ENCODE measurements at regions not wholly inside any gene's neighbourhood (a gene's known extent, or its start where the extent isn't known, plus 50 kb on each side); places are given as distances from the start of the nearest gene placed in this dataset.
A peak's percentile ranks its signal among the peaks of the same experiment; 100 is the strongest.

DNA sequence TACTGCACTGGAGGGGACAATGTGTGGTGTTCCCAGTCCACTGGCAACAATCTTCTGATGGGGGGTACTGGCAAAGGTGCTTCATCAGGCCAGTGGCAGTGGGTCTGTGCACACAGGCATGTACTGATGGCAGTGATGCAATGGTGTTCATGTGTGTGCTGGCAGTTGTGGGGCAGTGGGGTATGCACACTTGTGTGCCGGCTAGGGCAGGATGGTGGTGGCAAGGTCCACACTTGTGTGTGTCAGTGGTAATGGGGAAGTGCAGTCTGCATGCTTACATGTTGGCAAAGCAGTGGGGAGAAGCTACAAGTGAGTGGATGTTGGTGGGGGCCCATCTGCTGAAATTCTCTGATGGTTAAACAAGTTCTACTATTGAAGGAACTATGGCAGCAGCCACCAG lies 504.6 kb upstream of the ZNF462 start:
- no peak for DNase-seq
- H3K9me3 Mint-ChIP-seq = peaks cover 0 to 29% (median 2%) of the 10 kb centered on the region in 6 donors

DNA sequence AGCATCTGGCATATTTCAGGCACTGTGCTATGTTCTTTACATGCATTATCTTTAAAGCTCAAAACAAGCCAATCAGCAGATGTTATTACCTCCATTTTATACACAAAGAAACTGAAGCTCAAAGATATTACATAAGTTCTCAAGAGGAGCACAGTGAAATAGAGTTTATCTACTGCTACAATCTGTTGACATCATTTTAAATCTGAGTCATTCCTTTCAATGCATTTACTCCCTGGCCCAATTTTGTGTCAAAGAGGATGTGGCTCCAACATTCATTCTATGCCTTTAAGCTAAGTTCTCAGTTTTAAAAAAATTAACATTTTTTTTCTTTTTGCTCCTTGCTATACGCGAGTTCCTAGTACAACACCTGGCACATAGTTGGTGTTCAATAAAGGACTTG lies 486.3 kb upstream of the ZNF462 start:
- no peaks in the 10 kb centered on the region for H3K4me1 Mint-ChIP-seq
- peaks cover 3 to 12% (median 6%) of the 10 kb centered on the region in 6 donors for H3K9me3 Mint-ChIP-seq
- no peak overlapping the region for H3K4me3 Mint-ChIP-seq
- H3K36me3 Mint-ChIP-seq = peaks cover 0 to 19% (median 8%) of the 10 kb centered on the region in 3 donors
- peaks cover 0 to 4% (median 0%) of the 10 kb centered on the region in 3 donors for H3K27me3 Mint-ChIP-seq (ENCODE audit: low read depth in 3 of 3)
- H3K27ac Mint-ChIP-seq = no peak overlapping the region
- no peak for DNase-seq

More for the DNA sequence above, 504.6 kb upstream of the ZNF462 start:
- no peak overlapping the region for H3K4me3 Mint-ChIP-seq
- peaks cover 40 to 54% of the 10 kb centered on the region in 2 donors for H3K4me1 Mint-ChIP-seq
- peaks cover 4 to 25% (median 14%) of the 10 kb centered on the region in 3 donors for H3K36me3 Mint-ChIP-seq
- H3K27ac Mint-ChIP-seq = no peak overlapping the region
- H3K27me3 Mint-ChIP-seq (ENCODE audit: low read depth in 3 of 3) = peaks cover 0 to 4% (median 0%) of the 10 kb centered on the region in 3 donors

DNA sequence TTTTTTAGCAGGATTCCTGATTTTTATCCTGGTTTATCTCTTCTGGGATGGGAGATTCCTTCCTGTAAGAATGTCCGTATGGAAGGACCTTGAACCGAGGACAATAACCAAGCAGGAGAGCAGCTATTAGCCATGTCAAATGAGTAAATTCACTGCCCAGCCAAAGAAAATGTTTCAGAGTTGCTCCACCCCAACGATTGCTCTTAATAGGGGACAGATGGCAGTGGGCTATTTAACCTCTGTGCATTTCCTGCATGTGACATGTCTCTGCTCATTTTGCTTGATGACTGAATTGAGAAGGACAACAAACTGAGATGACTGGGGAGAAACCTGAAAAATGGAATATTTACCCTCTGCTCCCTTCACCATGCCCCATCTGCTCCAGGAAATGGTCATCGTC lies 479.9 kb upstream of the ZNF462 start:
- Mint-ChIP-seq H3K36me3 (peaks cover 5 to 13% (median 10%) of the 10 kb centered on the region in 3 donors), H3K4me1 (no peaks in the 10 kb centered on the region), H3K9me3 (no peaks in the 10 kb centered on the region), H3K27me3 (ENCODE audit: low read depth in 3 of 3) (peaks cover 0 to 2% (median 0%) of the 10 kb centered on the region in 3 donors), H3K4me3 (no peak overlapping the region), H3K27ac (no peak overlapping the region)
- DNase-seq = no peak

DNA sequence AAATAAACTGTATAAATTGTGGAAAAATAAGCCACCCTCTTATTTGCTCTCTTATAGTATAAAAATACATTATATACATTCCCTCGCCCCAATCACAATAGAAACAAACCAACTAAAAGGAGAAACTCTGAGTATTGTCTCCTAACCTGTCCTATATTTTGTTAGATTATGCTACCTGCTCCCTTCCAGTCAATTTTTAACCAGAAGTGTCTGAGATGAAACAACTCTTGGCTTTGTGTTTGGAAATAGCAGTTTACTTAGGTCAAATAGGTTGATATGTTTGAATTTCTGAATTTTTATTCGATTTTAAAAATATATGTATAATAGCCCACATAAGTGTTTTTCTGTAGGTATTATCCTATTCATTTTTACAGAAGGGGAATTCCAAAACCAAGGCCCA lies 475.0 kb upstream of the ZNF462 start:
- no peak overlapping the region for H3K4me3 Mint-ChIP-seq
- H3K9me3 Mint-ChIP-seq = no peaks in the 10 kb centered on the region
- DNase-seq = no peak
- peaks cover 4 to 5% (median 4%) of the 10 kb centered on the region in 3 donors for H3K36me3 Mint-ChIP-seq
- no peaks in the 10 kb centered on the region for H3K4me1 Mint-ChIP-seq
- H3K27me3 Mint-ChIP-seq (ENCODE audit: low read depth in 3 of 3) = no peaks in the 10 kb centered on the region
- H3K27ac Mint-ChIP-seq = no peak overlapping the region

GRCh38 chr9:106393226-106393625 lies 469.7 kb upstream of the ZNF462 start:
- DNase-seq = no peak
- Mint-ChIP-seq H3K36me3 (peaks cover 0 to 3% (median 0%) of the 10 kb centered on the region in 3 donors), H3K27me3 (ENCODE audit: low read depth in 3 of 3) (no peaks in the 10 kb centered on the region), H3K27ac (no peak overlapping the region), H3K9me3 (peaks cover 0 to 4% (median 0%) of the 10 kb centered on the region in 6 donors), H3K4me3 (no peak overlapping the region), H3K4me1 (peaks cover 0 to 3% of the 10 kb centered on the region in 2 donors)

GRCh38 chr9:106400170-106400569 lies 462.8 kb upstream of the ZNF462 start:
- DNase-seq = no peak
- Mint-ChIP-seq H3K4me3 (no peak overlapping the region), H3K9me3 (peaks cover 0 to 1% (median 0%) of the 10 kb centered on the region in 6 donors), H3K27me3 (ENCODE audit: low read depth in 3 of 3) (no peaks in the 10 kb centered on the region), H3K36me3 (peaks cover 4 to 8% (median 5%) of the 10 kb centered on the region in 3 donors), H3K27ac (no peak overlapping the region), H3K4me1 (no peaks in the 10 kb centered on the region)

DNA sequence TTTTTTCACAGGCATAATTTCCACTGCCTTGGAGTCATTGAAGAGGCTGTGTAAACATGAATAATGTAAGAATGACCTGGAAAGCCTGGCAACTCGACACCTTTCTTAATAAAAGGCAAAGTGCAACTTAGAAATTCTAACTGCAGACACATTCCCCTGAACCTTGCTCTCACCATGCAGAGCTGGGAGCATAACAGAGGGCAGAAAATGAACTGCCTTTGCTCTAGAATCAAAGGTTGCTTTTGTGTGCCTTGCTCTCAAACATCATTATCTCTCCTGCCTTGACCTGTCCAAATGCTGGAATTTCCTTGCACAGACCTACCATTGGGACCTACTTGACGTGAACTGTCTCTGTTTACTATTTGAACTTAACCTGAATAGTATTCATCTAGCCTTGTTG lies 462.0 kb upstream of the ZNF462 start:
- H3K9me3 Mint-ChIP-seq = peaks cover 0 to 1% (median 0%) of the 10 kb centered on the region in 6 donors
- DNase-seq = no peak
- H3K27me3 Mint-ChIP-seq (ENCODE audit: low read depth in 3 of 3) = no peaks in the 10 kb centered on the region
- peaks cover 4 to 8% (median 5%) of the 10 kb centered on the region in 3 donors for H3K36me3 Mint-ChIP-seq
- H3K4me3 Mint-ChIP-seq = no peak overlapping the region
- H3K4me1 Mint-ChIP-seq = no peaks in the 10 kb centered on the region
- no peak overlapping the region for H3K27ac Mint-ChIP-seq

DNA sequence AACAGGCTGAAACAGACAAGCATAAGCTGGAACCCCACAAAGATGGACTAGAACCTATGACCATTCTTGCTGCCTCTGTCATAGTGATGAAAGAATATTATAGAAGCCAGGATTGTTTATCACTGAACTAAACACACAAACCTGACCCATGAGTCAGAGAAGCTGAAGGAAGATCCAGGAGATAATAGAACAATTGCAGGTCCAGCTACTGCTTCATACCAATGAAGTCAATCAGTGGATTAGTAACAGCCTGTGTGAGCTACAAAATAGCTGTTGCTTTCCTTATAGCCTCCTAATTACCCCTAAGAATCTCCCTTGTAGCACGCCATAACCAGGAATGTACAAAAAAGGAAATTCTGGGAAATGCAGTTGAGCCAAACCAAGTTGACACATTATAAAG lies 459.9 kb upstream of the ZNF462 start:
- Mint-ChIP-seq H3K9me3 (peaks cover 0 to 1% (median 0%) of the 10 kb centered on the region in 6 donors), H3K27ac (no peak overlapping the region), H3K27me3 (ENCODE audit: low read depth in 3 of 3) (no peaks in the 10 kb centered on the region), H3K36me3 (peaks cover 4 to 8% (median 5%) of the 10 kb centered on the region in 3 donors), H3K4me3 (no peak overlapping the region), H3K4me1 (no peaks in the 10 kb centered on the region)
- DNase-seq = no peak

DNA sequence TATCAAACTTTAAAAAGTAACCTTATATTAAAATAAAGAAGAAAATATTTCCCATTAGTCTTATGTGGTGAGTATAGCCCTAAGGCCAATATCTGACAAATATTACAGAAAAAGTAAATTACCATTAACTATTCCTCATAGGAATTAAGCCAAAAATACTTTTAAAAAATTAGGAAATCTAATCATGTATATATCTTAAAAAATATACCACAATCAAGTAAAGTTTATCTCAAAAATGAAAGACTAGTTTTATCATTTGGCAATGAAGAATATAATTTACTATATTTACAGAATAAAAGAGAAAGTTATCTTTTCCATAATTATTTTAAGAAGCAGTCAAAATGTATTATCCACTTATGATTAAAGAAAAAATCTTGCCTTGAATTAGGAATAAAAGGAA lies 458.8 kb upstream of the ZNF462 start:
- Mint-ChIP-seq H3K27me3 (ENCODE audit: low read depth in 3 of 3) (no peaks in the 10 kb centered on the region), H3K36me3 (peaks cover 4 to 12% (median 8%) of the 10 kb centered on the region in 3 donors), H3K9me3 (peaks cover 0 to 3% (median 0%) of the 10 kb centered on the region in 6 donors), H3K27ac (no peak overlapping the region), H3K4me1 (no peaks in the 10 kb centered on the region), H3K4me3 (no peak overlapping the region)
- no peak for DNase-seq

GRCh38 chr9:106405871-106406435 lies 457.0 kb upstream of the ZNF462 start:
- Mint-ChIP-seq H3K4me3 (no peak overlapping the region), H3K9me3 (peaks cover 0 to 3% (median 0%) of the 10 kb centered on the region in 6 donors), H3K27ac (no peak overlapping the region), H3K27me3 (ENCODE audit: low read depth in 3 of 3) (no peaks in the 10 kb centered on the region), H3K36me3 (peaks cover 4 to 8% (median 8%) of the 10 kb centered on the region in 3 donors), H3K4me1 (no peaks in the 10 kb centered on the region)
- DNase-seq = no peak

- Mint-ChIP-seq H3K27me3 (ENCODE audit: low read depth in 3 of 3) (peaks cover 0 to 2% (median 0%) of the 10 kb centered on the region in 3 donors), H3K4me3 (no peak overlapping the region), H3K27ac (no peak overlapping the region)
Observed at GRCh38 chr9:106414042-106414441, 448.9 kb upstream of the ZNF462 start.

DNA sequence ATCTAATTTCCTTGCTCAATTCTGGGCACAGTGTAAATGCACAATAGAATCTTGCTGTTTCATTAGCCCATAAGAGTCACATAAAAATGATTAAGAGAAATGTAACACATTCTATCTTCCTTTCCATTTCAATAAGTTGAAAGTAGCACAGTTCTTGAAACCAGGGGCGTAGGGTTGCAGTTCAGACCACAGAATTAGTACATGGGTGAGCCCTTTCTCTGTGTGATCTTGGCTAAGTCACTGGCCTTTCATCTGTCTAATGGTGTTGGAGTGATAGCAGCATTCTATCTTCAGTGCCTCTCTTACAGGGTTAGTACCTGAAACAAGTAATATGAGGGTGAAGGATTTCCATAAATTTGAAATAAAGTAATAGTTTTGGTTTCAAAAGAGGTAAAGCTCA lies 445.3 kb upstream of the ZNF462 start:
- H3K9me3 Mint-ChIP-seq = no peaks in the 10 kb centered on the region
- H3K4me1 Mint-ChIP-seq = peaks cover 50 to 68% of the 10 kb centered on the region in 2 donors

More at GRCh38 chr9:106414042-106414441, 448.9 kb upstream of the ZNF462 start:
- no peak for DNase-seq
- peaks cover 18 to 31% of the 10 kb centered on the region in 2 donors for H3K4me1 Mint-ChIP-seq
- peaks cover 0 to 2% (median 0%) of the 10 kb centered on the region in 6 donors for H3K9me3 Mint-ChIP-seq
- no peaks in the 10 kb centered on the region for H3K36me3 Mint-ChIP-seq

DNA sequence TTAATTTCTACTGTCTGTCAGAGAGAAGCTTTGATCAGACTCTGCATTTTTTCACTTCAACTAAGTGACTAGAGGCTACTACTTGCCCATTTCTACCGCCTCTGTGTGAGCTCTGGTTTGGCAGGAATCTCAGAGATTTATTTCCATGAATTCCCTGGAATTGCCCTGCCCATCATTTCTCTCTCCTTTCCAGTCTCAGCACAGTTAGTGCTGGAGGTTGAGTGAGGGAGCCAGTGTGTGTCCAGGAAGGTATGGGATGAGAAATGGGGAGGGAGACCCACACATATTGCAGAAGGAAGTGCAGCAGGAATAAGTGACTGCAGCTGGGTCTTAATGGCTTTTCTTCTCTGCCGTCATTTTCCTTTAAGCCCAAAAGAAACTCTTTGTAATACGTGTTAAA lies 443.1 kb upstream of the ZNF462 start:
- Mint-ChIP-seq H3K36me3 (peaks cover 0 to 3% (median 0%) of the 10 kb centered on the region in 3 donors), H3K27me3 (ENCODE audit: low read depth in 3 of 3) (peaks cover 0 to 2% (median 0%) of the 10 kb centered on the region in 3 donors), H3K9me3 (no peaks in the 10 kb centered on the region), H3K4me3 (no peak overlapping the region), H3K4me1 (peaks cover 56 to 79% of the 10 kb centered on the region in 2 donors), H3K27ac (peak overlapping the region in 3 of 6 donors; percentile 7 to 37 (median 18))
- DNase-seq = no peak

More for the DNA sequence above, 445.3 kb upstream of the ZNF462 start:
- DNase-seq = no peak
- Mint-ChIP-seq H3K27ac (peak overlapping the region in 2 of 6 donors; percentile 2 to 36), H3K36me3 (no peaks in the 10 kb centered on the region), H3K27me3 (ENCODE audit: low read depth in 3 of 3) (peaks cover 0 to 2% (median 0%) of the 10 kb centered on the region in 3 donors), H3K4me3 (peak overlapping the region in 1 of 5 donors; percentile 34)

- H3K27me3 Mint-ChIP-seq (ENCODE audit: low read depth in 3 of 3) = no peaks in the 10 kb centered on the region
- peak; percentile 33 to 44 (median 34) for DNase-seq
- H3K4me3 Mint-ChIP-seq = peak overlapping the region; percentile 24 to 69 (median 57)
- H3K9me3 Mint-ChIP-seq = no peaks in the 10 kb centered on the region
- H3K27ac Mint-ChIP-seq = peak overlapping the region in 4 of 6 donors; percentile 7 to 62 (median 36)
- peaks cover 56 to 76% of the 10 kb centered on the region in 2 donors for H3K4me1 Mint-ChIP-seq
- peaks cover 0 to 6% (median 0%) of the 10 kb centered on the region in 3 donors for H3K36me3 Mint-ChIP-seq
Observed at GRCh38 chr9:106420511-106420944, 442.4 kb upstream of the ZNF462 start.

Data from immature natural killer cell (primary cell).